ENCODE measurements at regions not wholly inside any gene's neighbourhood (a gene's known extent, or its start where the extent isn't known, plus 50 kb on each side); places are given as distances from the start of the nearest gene placed in this dataset.

GRCh38 chr13:22226086-22226485, 555.2 kb downstream of the FGF9 start:
- TF ChIP-seq, protein P1, sequence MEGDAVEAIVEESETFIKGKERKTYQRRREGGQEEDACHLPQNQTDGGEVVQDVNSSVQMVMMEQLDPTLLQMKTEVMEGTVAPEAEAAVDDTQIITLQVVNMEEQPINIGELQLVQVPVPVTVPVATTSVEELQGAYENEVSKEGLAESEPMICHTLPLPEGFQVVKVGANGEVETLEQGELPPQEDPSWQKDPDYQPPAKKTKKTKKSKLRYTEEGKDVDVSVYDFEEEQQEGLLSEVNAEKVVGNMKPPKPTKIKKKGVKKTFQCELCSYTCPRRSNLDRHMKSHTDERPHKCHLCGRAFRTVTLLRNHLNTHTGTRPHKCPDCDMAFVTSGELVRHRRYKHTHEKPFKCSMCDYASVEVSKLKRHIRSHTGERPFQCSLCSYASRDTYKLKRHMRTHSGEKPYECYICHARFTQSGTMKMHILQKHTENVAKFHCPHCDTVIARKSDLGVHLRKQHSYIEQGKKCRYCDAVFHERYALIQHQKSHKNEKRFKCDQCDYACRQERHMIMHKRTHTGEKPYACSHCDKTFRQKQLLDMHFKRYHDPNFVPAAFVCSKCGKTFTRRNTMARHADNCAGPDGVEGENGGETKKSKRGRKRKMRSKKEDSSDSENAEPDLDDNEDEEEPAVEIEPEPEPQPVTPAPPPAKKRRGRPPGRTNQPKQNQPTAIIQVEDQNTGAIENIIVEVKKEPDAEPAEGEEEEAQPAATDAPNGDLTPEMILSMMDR (IDR thresholded peaks at IDR 0.05), result no peak
- no peak for TF ChIP-seq POLR2A (IDR thresholded peaks at IDR 0.05)

Measured in testis (tissue), 2 donors.